ENCODE measurements at regions not wholly inside any gene's neighbourhood (a gene's known extent, or its start where the extent isn't known, plus 50 kb on each side); places are given as distances from the start of the nearest gene placed in this dataset.
A peak's percentile ranks its signal among the peaks of the same experiment; 100 is the strongest.

DNA sequence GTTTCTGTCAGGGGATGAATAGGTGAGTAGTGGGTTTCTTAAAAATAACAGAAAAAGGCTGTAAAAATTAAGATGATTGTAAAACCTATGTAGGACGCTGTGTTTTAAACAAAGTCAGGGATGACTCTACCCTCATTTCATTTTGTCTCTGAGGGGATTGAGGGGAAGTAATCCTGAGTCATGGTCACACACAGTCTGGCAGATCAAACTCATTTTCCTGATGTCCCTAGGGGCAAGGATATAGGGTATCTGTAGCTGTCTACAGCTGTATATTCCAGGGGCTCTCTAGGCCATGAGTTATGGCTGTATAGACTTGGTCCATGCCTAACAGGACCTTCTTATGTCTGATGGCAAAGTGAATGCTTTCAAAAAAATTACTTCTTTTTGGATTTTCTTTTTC lies 421.1 kb downstream of the PDCD6IP start:
- Mint-ChIP-seq H3K36me3 (no peaks in the 10 kb centered on the region), H3K4me1 (no peaks in the 10 kb centered on the region), H3K27me3 (peaks cover 5% of the 10 kb centered on the region), H3K4me3 (no peak overlapping the region), H3K27ac (no peak overlapping the region), H3K9me3 (no peaks in the 10 kb centered on the region)
- DNase-seq (no peak), ATAC-seq (ENCODE audit: low read depth) (no peak)
- POLR2A ChIA-PET, result no interaction called here

DNA sequence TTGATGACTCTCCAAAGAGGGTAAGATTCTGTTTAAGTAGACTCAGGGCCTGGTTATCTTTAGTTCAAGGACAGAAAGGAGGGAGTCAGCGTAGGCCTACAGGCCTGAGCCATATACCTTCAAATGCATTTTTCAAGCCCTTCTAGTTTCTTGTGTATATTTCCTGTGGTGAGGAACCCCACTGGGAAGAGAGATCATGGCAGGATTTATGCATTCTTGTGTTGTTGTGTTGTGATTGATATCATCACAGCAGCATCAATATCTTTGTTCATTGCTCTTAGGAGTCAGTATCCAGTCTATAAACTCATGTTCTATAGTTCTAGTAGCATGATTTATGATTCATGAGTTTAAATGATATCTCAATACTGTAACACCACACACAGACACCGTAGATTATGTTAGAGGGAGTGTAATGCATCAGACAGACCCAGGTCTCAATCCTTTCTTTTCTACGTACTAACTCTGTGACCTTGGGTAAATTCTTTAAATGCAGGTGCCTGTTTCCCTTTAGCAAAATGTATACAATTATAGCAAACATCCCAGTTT lies 427.5 kb downstream of the PDCD6IP start:
- POLR2A ChIA-PET, result no interaction called here
- no peaks in the 10 kb centered on the region for H3K27me3 Mint-ChIP-seq
- ATAC-seq (ENCODE audit: low read depth) (no peak), DNase-seq (no peak)
- no peaks in the 10 kb centered on the region for H3K36me3 Mint-ChIP-seq
- no peak overlapping the region for H3K27ac Mint-ChIP-seq
- H3K4me1 Mint-ChIP-seq, result no peaks in the 10 kb centered on the region
- no peak overlapping the region for H3K4me3 Mint-ChIP-seq
- H3K9me3 Mint-ChIP-seq, result no peaks in the 10 kb centered on the region

DNA sequence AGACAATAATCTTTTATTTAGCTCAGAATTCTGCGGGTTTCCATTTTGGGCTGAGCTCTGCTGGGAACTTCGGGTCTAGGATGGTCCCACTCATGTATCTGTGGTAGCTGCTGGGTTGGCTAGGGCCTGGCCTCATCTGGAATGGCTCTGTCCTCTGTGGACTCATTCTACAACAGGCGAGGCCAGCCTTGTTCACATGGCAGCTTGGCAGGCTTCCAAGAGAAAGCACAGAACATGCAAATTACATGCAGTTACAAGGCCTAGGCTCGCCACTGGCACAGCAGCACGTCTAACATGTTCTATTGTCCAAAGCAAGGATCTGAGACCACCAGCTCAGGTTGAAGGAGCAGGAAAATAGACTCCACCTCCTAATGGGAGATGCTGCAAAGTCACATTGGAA lies 431.4 kb downstream of the PDCD6IP start:
- no peak for ATAC-seq (ENCODE audit: low read depth)
- Mint-ChIP-seq H3K4me3 (no peak overlapping the region), H3K4me1 (no peaks in the 10 kb centered on the region), H3K27ac (no peak overlapping the region), H3K36me3 (no peaks in the 10 kb centered on the region), H3K27me3 (no peaks in the 10 kb centered on the region), H3K9me3 (no peaks in the 10 kb centered on the region)
- POLR2A ChIA-PET, result no interaction called here
- DNase-seq, result no peak

DNA sequence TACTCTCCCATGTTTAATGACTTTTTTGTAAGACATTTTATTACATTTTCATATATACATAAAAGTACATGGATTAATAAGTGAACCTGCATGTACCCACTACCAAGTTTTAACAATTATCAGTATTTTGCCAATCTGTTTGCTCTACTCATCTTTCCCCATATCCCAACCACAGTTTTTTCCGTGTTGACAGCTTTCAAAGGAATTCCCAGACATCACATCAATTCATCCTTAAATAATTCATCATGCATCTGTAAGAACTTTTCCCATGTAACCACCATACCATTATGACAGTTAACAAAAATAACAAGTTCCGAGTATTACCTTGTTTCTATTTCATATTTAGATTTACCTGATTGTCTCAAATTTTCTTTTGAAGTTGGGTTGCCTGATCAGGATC lies 436.7 kb downstream of the PDCD6IP start:
- no peak for DNase-seq
- H3K27me3 Mint-ChIP-seq, result peaks cover 2% of the 10 kb centered on the region

DNA sequence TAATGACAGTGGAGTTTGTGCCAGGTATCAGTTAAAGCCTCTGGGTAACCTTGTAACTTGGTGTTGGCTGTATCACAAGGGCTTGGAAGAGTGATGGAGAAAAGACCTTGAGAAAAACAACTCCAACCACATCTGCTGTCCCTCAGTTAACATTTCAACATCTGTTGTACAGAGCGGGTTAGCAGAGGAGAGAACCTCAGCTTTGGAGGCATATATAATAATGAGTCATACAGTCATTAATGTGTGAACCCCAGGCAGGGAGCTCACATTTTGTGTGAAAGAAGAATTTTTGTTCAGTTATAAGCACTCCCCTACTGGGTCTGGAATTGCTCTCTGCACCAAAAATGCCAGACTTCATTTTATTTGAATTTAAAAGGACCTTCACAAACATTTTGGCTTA lies 439.5 kb downstream of the PDCD6IP start:
- H3K9me3 Mint-ChIP-seq, result no peaks in the 10 kb centered on the region
- H3K4me3 Mint-ChIP-seq, result no peak overlapping the region
- H3K36me3 Mint-ChIP-seq, result no peaks in the 10 kb centered on the region

More for the DNA sequence above, 436.7 kb downstream of the PDCD6IP start:
- no peak overlapping the region for H3K4me3 Mint-ChIP-seq
- H3K27ac Mint-ChIP-seq, result no peak overlapping the region
- no peaks in the 10 kb centered on the region for H3K4me1 Mint-ChIP-seq
- H3K36me3 Mint-ChIP-seq, result no peaks in the 10 kb centered on the region
- no peaks in the 10 kb centered on the region for H3K9me3 Mint-ChIP-seq
- ATAC-seq (ENCODE audit: low read depth), result no peak
- POLR2A ChIA-PET, result no interaction called here

DNA sequence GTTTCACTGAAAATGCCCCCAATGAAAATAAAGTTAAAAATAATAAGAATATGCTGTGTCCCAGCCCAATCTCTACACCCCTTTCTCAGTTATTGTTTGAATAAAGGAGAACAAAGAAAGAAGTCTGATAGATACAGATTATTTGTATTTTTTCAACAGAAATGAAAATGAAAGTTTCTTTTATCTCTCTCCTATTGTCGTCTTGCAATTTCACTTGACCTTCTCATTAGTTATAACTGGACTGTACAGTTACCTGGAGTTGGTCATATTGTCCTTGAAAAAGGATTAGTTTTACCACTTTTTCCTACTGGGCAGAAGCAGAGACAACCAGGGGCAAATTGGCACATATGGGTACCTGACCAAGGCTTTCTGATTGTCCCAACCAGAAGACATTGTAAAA lies 440.0 kb downstream of the PDCD6IP start:
- ATAC-seq (ENCODE audit: low read depth), result no peak
- H3K27me3 Mint-ChIP-seq, result peaks cover 2% of the 10 kb centered on the region
- POLR2A ChIA-PET, result no interaction called here
- DNase-seq, result no peak
- H3K4me1 Mint-ChIP-seq, result no peaks in the 10 kb centered on the region
- no peak overlapping the region for H3K4me3 Mint-ChIP-seq
- H3K36me3 Mint-ChIP-seq, result no peaks in the 10 kb centered on the region
- no peaks in the 10 kb centered on the region for H3K9me3 Mint-ChIP-seq
- no peak overlapping the region for H3K27ac Mint-ChIP-seq

More for the DNA sequence above, 439.5 kb downstream of the PDCD6IP start:
- Mint-ChIP-seq H3K27ac (no peak overlapping the region), H3K27me3 (peaks cover 2% of the 10 kb centered on the region), H3K4me1 (no peaks in the 10 kb centered on the region)
- ATAC-seq (ENCODE audit: low read depth) (no peak), DNase-seq (no peak)
- POLR2A ChIA-PET, result no interaction called here

DNA sequence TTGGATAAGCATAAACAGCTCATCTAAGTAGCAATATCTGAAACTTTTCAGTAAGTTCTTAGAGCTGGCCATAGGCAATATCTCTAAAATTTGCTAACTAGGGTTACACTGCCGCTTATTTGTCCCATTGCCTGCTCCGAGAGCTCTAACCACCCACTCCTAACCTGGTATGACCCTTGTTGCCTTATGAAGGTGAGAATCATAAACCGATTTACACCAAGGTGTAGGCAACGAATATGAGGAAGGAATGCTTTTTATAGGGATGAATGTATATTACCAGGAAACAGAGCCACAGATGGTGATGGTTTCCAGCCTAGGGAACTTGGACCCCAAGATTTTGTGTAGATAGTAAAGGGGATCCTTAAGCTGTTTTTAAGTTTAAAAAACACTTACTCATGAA lies 440.9 kb downstream of the PDCD6IP start:
- Mint-ChIP-seq H3K4me1 (no peaks in the 10 kb centered on the region), H3K27me3 (peaks cover 2% of the 10 kb centered on the region), H3K36me3 (no peaks in the 10 kb centered on the region), H3K9me3 (no peaks in the 10 kb centered on the region), H3K27ac (no peak overlapping the region), H3K4me3 (no peak overlapping the region)
- no peak for DNase-seq
- POLR2A ChIA-PET, result no interaction called here
- no peak for ATAC-seq (ENCODE audit: low read depth)

DNA sequence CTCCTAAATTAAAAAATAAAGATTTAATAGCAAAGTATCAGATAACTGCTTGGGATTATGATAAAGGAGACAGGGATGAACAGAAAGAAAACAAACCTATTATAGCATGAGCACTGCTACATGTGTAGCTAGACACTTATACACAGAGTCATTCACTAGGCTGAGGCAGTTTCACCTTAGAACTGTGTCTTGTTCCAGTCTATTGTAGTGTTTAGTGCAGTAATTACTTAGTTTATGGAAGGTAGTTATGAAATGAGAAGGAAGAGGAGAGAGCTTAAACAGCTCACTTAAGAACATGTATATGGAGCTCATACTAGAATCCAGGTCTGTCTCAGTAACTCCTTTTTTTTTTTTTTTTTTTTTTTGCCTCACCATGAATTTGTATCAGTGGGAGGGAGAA lies 441.4 kb downstream of the PDCD6IP start:
- POLR2A ChIA-PET, result no interaction called here
- ATAC-seq (ENCODE audit: low read depth), result no peak
- peaks cover 2% of the 10 kb centered on the region for H3K27me3 Mint-ChIP-seq
- DNase-seq, result no peak
- no peaks in the 10 kb centered on the region for H3K36me3 Mint-ChIP-seq
- H3K4me1 Mint-ChIP-seq, result no peaks in the 10 kb centered on the region
- no peak overlapping the region for H3K27ac Mint-ChIP-seq
- H3K4me3 Mint-ChIP-seq, result no peak overlapping the region
- no peaks in the 10 kb centered on the region for H3K9me3 Mint-ChIP-seq

DNA sequence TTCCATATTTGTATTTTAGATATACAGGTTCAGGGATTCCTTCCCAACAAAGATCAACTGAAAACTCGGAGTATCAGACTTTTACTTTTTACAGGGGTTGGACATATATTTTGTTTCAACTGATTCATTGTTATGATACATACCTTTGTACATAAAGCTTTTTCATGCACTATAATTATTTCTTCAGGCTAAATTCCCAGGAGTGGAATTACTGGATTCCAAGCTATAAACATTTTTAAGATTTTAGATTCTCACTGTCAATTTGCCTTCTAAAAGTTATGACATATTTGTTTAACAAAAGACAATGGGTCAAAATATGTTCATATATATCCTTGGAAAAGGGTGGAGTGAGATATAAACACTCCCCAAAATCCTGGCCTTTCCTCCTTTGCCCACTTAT lies 449.0 kb downstream of the PDCD6IP start:
- H3K36me3 Mint-ChIP-seq, result no peaks in the 10 kb centered on the region
- no peak for ATAC-seq (ENCODE audit: low read depth)
- H3K9me3 Mint-ChIP-seq, result no peaks in the 10 kb centered on the region
- H3K4me3 Mint-ChIP-seq, result no peak overlapping the region
- POLR2A ChIA-PET, result no interaction called here
- peaks cover 10% of the 10 kb centered on the region for H3K4me1 Mint-ChIP-seq
- no peak for DNase-seq
- H3K27me3 Mint-ChIP-seq, result peaks cover 3% of the 10 kb centered on the region
- no peak overlapping the region for H3K27ac Mint-ChIP-seq

DNA sequence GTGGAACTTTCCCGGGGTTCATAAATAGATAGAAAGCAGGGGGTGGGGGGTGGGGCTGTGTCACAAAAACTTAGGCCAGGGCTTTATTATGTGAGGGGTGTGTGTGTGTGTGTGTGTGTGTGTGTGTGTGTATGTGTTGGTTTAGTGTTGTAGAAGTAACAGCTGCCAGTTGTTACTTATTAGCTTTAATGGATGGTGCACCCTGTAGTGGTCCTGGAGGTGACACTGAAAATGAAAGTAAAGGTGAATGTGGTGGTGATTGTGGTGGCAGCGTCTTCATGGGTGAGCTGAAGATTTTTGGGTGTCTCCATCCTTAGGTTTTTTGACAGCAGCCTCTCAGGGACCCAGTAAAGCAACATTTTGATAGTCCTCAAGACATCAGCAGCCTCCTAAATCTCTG lies 449.9 kb downstream of the PDCD6IP start:
- ATAC-seq (ENCODE audit: low read depth) (peak; percentile 54), DNase-seq (no peak)
- POLR2A ChIA-PET, result no interaction called here
- peaks cover 3% of the 10 kb centered on the region for H3K27me3 Mint-ChIP-seq
- H3K36me3 Mint-ChIP-seq, result no peaks in the 10 kb centered on the region
- H3K27ac Mint-ChIP-seq, result no peak overlapping the region
- H3K4me3 Mint-ChIP-seq, result no peak overlapping the region
- no peaks in the 10 kb centered on the region for H3K9me3 Mint-ChIP-seq
- H3K4me1 Mint-ChIP-seq, result peaks cover 10% of the 10 kb centered on the region

DNA sequence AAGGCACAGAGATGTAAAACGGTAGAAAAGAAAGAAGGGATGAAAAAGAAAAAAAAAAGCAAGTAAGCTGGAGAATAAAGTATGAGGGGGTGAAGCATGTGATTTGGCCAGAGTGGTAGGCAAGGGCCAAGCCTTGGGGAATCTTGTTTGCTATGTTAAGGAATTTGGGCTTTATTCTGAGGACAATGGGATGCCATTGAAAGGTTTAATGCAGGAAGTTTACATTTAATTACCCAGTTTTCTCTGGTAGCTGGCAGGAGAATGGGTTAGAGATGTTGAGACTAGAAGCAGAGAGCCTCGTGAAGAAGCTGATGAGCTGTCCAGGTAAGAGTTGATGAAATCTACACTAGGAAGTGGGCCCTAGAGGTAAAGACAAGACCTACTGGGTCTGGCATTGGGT lies 455.9 kb downstream of the PDCD6IP start:
- H3K27ac Mint-ChIP-seq, result no peak overlapping the region
- ATAC-seq (ENCODE audit: low read depth), result no peak
- no peaks in the 10 kb centered on the region for H3K36me3 Mint-ChIP-seq
- H3K9me3 Mint-ChIP-seq, result no peaks in the 10 kb centered on the region
- no peaks in the 10 kb centered on the region for H3K4me1 Mint-ChIP-seq
- H3K27me3 Mint-ChIP-seq, result peaks cover 3% of the 10 kb centered on the region
- no peak for DNase-seq
- no peak overlapping the region for H3K4me3 Mint-ChIP-seq
- POLR2A ChIA-PET, result no interaction called here

DNA sequence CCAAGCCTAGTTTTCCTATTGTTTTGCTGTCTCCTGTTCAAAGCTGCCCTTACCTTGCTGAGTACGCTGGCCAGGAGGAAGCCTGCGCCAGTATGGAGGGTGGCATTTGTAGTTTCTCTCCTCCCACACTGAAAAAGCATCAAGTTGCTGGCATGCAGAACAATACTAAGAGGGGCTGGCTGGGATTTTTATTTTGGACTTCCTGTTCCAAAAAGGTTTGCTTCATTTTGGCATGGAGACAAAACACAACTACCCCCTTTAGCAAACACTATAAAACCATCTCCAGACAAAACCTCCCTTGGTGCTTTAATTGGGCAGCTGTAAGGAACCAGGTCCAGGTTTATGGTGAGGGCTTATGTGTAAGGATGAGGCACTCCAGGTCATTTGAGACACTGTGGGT lies 457.6 kb downstream of the PDCD6IP start:
- Mint-ChIP-seq H3K4me1 (no peaks in the 10 kb centered on the region), H3K27ac (no peak overlapping the region), H3K4me3 (no peak overlapping the region), H3K36me3 (no peaks in the 10 kb centered on the region), H3K27me3 (peaks cover 5% of the 10 kb centered on the region), H3K9me3 (no peaks in the 10 kb centered on the region)
- POLR2A ChIA-PET, result no interaction called here
- no peak for ATAC-seq (ENCODE audit: low read depth)
- DNase-seq, result no peak

DNA sequence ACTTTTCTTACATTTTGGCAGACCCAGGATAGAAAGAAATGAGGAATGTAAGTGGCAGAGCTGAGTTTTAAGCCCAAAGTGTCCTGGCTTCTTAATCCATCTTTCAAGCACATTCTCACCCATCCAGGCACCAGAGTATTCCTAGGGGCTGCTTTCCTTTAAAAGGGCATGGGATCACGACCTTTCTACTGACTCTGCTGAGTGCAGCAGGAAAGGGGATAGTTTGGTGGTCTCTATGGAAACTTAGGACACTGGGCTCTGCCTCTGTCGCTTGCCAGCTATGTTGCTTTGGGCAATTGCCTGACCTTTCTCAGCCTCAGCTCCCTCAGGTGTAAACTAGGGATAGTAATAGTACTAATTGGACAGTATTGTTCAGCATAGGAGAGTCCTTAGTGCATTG lies 458.4 kb downstream of the PDCD6IP start:
- Mint-ChIP-seq H3K27ac (no peak overlapping the region), H3K36me3 (no peaks in the 10 kb centered on the region), H3K4me3 (no peak overlapping the region), H3K9me3 (no peaks in the 10 kb centered on the region), H3K27me3 (peaks cover 5% of the 10 kb centered on the region), H3K4me1 (no peaks in the 10 kb centered on the region)
- ATAC-seq (ENCODE audit: low read depth) (no peak), DNase-seq (no peak)
- POLR2A ChIA-PET, result no interaction called here

DNA sequence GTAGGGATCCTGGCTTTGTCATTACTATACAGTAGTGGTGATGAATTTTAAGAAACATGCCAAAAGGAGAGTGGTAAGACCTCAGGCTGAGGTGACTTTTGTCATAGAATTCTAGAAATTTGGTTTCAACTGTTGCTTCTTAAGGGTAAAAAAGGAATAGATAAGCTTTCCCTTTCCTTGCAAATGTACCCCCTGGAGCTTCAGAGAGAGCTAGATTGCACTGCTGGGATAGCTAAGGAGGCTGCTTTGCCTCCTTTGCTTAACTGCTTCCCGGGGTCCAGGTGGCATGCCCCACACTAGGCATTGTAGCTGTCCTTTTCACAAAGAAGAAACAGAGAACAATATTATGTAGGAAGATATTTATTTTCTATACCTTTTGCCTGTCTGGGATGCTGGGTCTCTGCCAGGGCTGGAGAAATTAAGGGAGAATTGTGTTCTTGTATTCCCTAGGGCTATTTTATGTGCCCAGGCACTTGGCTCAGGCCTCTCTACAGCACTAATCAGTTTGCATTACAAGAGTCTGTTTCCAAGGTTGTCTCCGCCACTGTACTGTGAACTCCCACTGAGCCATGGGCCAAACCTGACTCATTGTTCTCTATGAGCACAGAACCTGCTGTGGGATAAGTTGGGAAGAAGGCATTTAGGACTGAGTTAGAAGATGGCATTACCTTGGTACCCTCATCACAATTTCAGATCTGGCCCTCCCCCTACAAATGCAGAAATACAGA lies 460.0 kb downstream of the PDCD6IP start:
- Mint-ChIP-seq H3K27me3 (peaks cover 6% of the 10 kb centered on the region), H3K27ac (no peak overlapping the region), H3K9me3 (no peaks in the 10 kb centered on the region), H3K4me3 (no peak overlapping the region), H3K4me1 (no peaks in the 10 kb centered on the region), H3K36me3 (no peaks in the 10 kb centered on the region)
- DNase-seq (no peak), ATAC-seq (ENCODE audit: low read depth) (no peak)
- POLR2A ChIA-PET, result no interaction called here
